Vagina (tissue), 2 donors: ENCODE measurements at regions not wholly inside any gene's neighbourhood (a gene's known extent, or its start where the extent isn't known, plus 50 kb on each side); places are given as distances from the start of the nearest gene placed in this dataset.

ENCODE experiments used
- POLR2A ChIP-seq, 2 donors: fragments of 450-650 bp; IDR thresholded peaks; one replicate each; pipeline ENCODE4 v1.6.1; 2017; ENCODE audit warnings: antibody characterized with exemption in 2 of 2, mild to moderate bottlenecking in 2 of 2, moderate library complexity in 2 of 2
- POLR2AphosphoS5 ChIP-seq, 2 donors: sonication (generic); formaldehyde crosslinking; IDR thresholded peaks; one replicate each; pipeline ENCODE4 v1.9.0; 2017; ENCODE audit warnings: antibody characterized with exemption in 2 of 2, mild to moderate bottlenecking in 2 of 2, low read depth in 1 of 2; ENCODE audit not compliant: insufficient read depth in 1 of 2

- TF ChIP-seq POLR2A (IDR thresholded peaks at IDR 0.05) = no peak
- TF ChIP-seq POLR2AphosphoS5 (IDR thresholded peaks at IDR 0.05; ENCODE audit: insufficient read depth in 1 of 2, low read depth in 1 of 2) = no peak
Measured at GRCh38 chr18:30682672-30683071, 359.9 kb downstream of the DSC3 start.
